Femur (tissue), 1 donor: ENCODE measurements at regions not wholly inside any gene's neighbourhood (a gene's known extent, or its start where the extent isn't known, plus 50 kb on each side); places are given as distances from the start of the nearest gene placed in this dataset.
"Not testable (repeated sequence)": the region's sequence is repeated elsewhere in the genome, so short reads cannot be mapped to it uniquely, and the experiment has no call there.

Source experiments
- DNase-seq: peaks from one replicate; pipeline ENCODE4 v3.0.0-alpha.2; 2017

GRCh38 chr3:107124885-107125284 lies 252.4 kb upstream of the CCDC54 start:
- no peak for DNase-seq

- DNase-seq: no peak
Measured at GRCh38 chr3:107128946-107129345, 248.3 kb upstream of the CCDC54 start.

GRCh38 chr3:107130089-107130700 lies 247.0 kb upstream of the CCDC54 start:
- DNase-seq: no peak

- DNase-seq: no peak
Measured at GRCh38 chr3:107132674-107133073, 244.6 kb upstream of the CCDC54 start.

GRCh38 chr3:107133891-107134290 lies 243.3 kb upstream of the CCDC54 start:
- no peak for DNase-seq

- no peak for DNase-seq
Measured at GRCh38 chr3:107142171-107142570, 235.1 kb upstream of the CCDC54 start.

- DNase-seq: peak; percentile 72
Measured at GRCh38 chr3:107142786-107143575, 234.3 kb upstream of the CCDC54 start.

- DNase-seq: no peak
Measured at GRCh38 chr3:107150675-107151074, 226.6 kb upstream of the CCDC54 start.

GRCh38 chr3:107153981-107154380 lies 223.3 kb upstream of the CCDC54 start:
- no peak for DNase-seq

- DNase-seq: no peak
Measured at GRCh38 chr3:107172411-107172810, 204.8 kb upstream of the CCDC54 start.

- DNase-seq: no peak
Measured at GRCh38 chr3:107184375-107184774, 192.9 kb upstream of the CCDC54 start.

- DNase-seq: no peak
Measured at GRCh38 chr3:107188262-107188661, 189.0 kb upstream of the CCDC54 start.

- no peak for DNase-seq
Measured at GRCh38 chr3:107189158-107189791, 188.0 kb upstream of the CCDC54 start.

GRCh38 chr3:107193116-107193515 lies 184.1 kb upstream of the CCDC54 start:
- DNase-seq: no peak

GRCh38 chr3:107198581-107199181 lies 178.6 kb upstream of the CCDC54 start:
- DNase-seq: peak; percentile 84

- DNase-seq: no peak
Measured at GRCh38 chr3:107201146-107201545, 176.1 kb upstream of the CCDC54 start.

- not testable (repeated sequence) for DNase-seq
Measured at GRCh38 chr3:107202885-107203284, 174.4 kb upstream of the CCDC54 start.

- DNase-seq: no peak
Measured at GRCh38 chr3:107204121-107204520, 173.1 kb upstream of the CCDC54 start.

- DNase-seq: no peak
Measured at GRCh38 chr3:107205358-107205757, 171.9 kb upstream of the CCDC54 start.

GRCh38 chr3:107206141-107206540 lies 171.1 kb upstream of the CCDC54 start:
- DNase-seq: no peak

- DNase-seq: peak; percentile 35
Measured at GRCh38 chr3:107206945-107207344, 170.3 kb upstream of the CCDC54 start.

GRCh38 chr3:107208100-107208499 lies 169.1 kb upstream of the CCDC54 start:
- DNase-seq: peak; percentile 86

- no peak for DNase-seq
Measured at GRCh38 chr3:107208796-107209195, 168.4 kb upstream of the CCDC54 start.
